ENCODE measurements at regions not wholly inside any gene's neighbourhood (a gene's known extent, or its start where the extent isn't known, plus 50 kb on each side); places are given as distances from the start of the nearest gene placed in this dataset.

DNA sequence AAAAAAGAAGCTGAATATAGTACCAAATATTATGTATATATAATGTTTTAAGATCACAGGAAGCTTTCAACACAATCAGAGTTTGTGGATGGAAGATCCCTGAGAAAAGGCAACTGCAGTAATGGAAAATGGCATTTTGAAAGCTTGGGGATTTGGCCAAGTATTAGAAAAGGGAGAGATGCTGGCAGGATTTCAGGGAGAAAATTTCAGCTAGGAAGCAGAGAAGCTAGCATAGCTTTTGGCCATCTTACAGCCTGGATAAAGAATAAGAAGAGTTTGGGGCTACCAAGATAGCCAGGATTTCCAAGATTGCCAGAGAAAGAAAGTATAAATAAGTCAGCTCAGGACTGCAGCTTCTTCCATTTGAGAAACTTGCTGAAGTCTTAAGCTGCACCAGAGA is 440.8 kb upstream of the LUZP2 start:
- TF ChIP-seq, protein P1, sequence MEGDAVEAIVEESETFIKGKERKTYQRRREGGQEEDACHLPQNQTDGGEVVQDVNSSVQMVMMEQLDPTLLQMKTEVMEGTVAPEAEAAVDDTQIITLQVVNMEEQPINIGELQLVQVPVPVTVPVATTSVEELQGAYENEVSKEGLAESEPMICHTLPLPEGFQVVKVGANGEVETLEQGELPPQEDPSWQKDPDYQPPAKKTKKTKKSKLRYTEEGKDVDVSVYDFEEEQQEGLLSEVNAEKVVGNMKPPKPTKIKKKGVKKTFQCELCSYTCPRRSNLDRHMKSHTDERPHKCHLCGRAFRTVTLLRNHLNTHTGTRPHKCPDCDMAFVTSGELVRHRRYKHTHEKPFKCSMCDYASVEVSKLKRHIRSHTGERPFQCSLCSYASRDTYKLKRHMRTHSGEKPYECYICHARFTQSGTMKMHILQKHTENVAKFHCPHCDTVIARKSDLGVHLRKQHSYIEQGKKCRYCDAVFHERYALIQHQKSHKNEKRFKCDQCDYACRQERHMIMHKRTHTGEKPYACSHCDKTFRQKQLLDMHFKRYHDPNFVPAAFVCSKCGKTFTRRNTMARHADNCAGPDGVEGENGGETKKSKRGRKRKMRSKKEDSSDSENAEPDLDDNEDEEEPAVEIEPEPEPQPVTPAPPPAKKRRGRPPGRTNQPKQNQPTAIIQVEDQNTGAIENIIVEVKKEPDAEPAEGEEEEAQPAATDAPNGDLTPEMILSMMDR (IDR thresholded peaks at IDR 0.05; ENCODE audit: low read depth, low read length): no peak
- TF ChIP-seq EZH2phosphoT487 (IDR thresholded peaks at IDR 0.05; ENCODE audit: low read depth): no peak
